AG04450 (cell line): ENCODE measurements at regions not wholly inside any gene's neighbourhood (a gene's known extent, or its start where the extent isn't known, plus 50 kb on each side); places are given as distances from the start of the nearest gene placed in this dataset.

Source experiments
- CTCF ChIA-PET: fragments of 300-600, 350-600 bp; formaldehyde crosslinking; extraction: SDS; loops from one replicate; lab custom pipeline; 2022; ENCODE audit warnings: antibody characterized with exemption, inconsistent platforms; lab: Charles Lee
- POLR2A ChIA-PET: fragments of 350-600 bp; formaldehyde crosslinking; extraction: SDS; loops from one replicate; lab custom pipeline; 2021; ENCODE audit warnings: antibody characterized with exemption, inconsistent platforms; lab: Yijun Ruan, JAX
- DNase-seq: peaks from one replicate; pipeline ENCODE4 v3.0.0-alpha.2; 2011; ENCODE audit warnings: low read depth, low spot score
- H3K27ac ChIP-seq: one replicate; pipeline ENCODE4 v1.5.1; 2012; ENCODE audit warnings: low read depth, low read length, control low read depth
- H3K27me3 ChIP-seq: one replicate; pipeline ENCODE4 v1.6.0; 2012; ENCODE audit warnings: low read length; ENCODE audit not compliant: control insufficient read depth, insufficient read depth
- H3K4me3 ChIP-seq: 2 replicates; pipeline ENCODE4 v1.5.1; 2011; ENCODE audit warnings: mild to moderate bottlenecking, low read depth, low read length, control low read depth
- H3K9me3 ChIP-seq: 2 replicates; pipeline ENCODE4 v1.5.1; 2012; ENCODE audit warnings: low read length; ENCODE audit not compliant: control insufficient read depth, insufficient read depth
- TF ChIP-seq, protein P1 (sequence below): IDR thresholded peaks from 2 replicates; pipeline ENCODE4 v1.5.1; 2011; ENCODE audit warnings: low read depth, low read length, control low read depth, inconsistent platforms

- CTCF ChIA-PET: no interaction called here
- Histone ChIP-seq H3K4me3 (no peak overlapping the region), H3K27me3 (peaks cover 15% of the 10 kb centered on the region), H3K9me3 (no peaks in the 10 kb centered on the region), H3K27ac (no peak overlapping the region)
- POLR2A ChIA-PET: no interaction called here
- TF ChIP-seq, protein P1, sequence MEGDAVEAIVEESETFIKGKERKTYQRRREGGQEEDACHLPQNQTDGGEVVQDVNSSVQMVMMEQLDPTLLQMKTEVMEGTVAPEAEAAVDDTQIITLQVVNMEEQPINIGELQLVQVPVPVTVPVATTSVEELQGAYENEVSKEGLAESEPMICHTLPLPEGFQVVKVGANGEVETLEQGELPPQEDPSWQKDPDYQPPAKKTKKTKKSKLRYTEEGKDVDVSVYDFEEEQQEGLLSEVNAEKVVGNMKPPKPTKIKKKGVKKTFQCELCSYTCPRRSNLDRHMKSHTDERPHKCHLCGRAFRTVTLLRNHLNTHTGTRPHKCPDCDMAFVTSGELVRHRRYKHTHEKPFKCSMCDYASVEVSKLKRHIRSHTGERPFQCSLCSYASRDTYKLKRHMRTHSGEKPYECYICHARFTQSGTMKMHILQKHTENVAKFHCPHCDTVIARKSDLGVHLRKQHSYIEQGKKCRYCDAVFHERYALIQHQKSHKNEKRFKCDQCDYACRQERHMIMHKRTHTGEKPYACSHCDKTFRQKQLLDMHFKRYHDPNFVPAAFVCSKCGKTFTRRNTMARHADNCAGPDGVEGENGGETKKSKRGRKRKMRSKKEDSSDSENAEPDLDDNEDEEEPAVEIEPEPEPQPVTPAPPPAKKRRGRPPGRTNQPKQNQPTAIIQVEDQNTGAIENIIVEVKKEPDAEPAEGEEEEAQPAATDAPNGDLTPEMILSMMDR: no peak
- DNase-seq: no peak
These were observed 82.7 kb downstream of the THAP12 start for GRCh38 chr11:76298255-76298654.

- no peak overlapping the region for H3K27ac ChIP-seq
- TF ChIP-seq, protein P1: no peak
- peaks cover 20% of the 10 kb centered on the region for H3K27me3 ChIP-seq
- DNase-seq: no peak
- H3K9me3 ChIP-seq: peaks cover 4% of the 10 kb centered on the region; the same call in 1 of the 2 replicates
- CTCF ChIA-PET: interaction anchor here (1.5 kb wide), 1 partner anchor 21 kb away, joined by 3 read pairs; no protein-coding TSS in a partner anchor
- POLR2A ChIA-PET: no interaction called here
- no peak overlapping the region for H3K4me3 ChIP-seq
These were observed 84.0 kb downstream of the THAP12 start for GRCh38 chr11:76296731-76297542.

GRCh38 chr11:76293189-76293631, 86.9 kb upstream of the WNT11 start:
- no peak for DNase-seq
- H3K9me3 ChIP-seq: peaks cover 4% of the 10 kb centered on the region; the same call in 1 of the 2 replicates
- TF ChIP-seq, protein P1: no peak
- peaks cover 22% of the 10 kb centered on the region for H3K27me3 ChIP-seq
- POLR2A ChIA-PET: no interaction called here
- CTCF ChIA-PET: no interaction called here
- no peak overlapping the region for H3K4me3 ChIP-seq
- no peak overlapping the region for H3K27ac ChIP-seq

- peaks cover 22% of the 10 kb centered on the region for H3K27me3 ChIP-seq
- DNase-seq: no peak
- TF ChIP-seq, protein P1: no peak
- H3K4me3 ChIP-seq: no peak overlapping the region
- ChIA-PET CTCF (no interaction called here), POLR2A (interaction anchor here (0.6 kb wide), 1 partner anchor 8 kb away, joined by 3 read pairs; no protein-coding TSS in a partner anchor)
- H3K9me3 ChIP-seq: peaks cover 4% of the 10 kb centered on the region; the same call in 1 of the 2 replicates
- H3K27ac ChIP-seq: no peak overlapping the region
These were observed 86.4 kb upstream of the WNT11 start for GRCh38 chr11:76292583-76293188.
